NB4 (cell line): ENCODE measurements at regions not wholly inside any gene's neighbourhood (a gene's known extent, or its start where the extent isn't known, plus 50 kb on each side); places are given as distances from the start of the nearest gene placed in this dataset.
"Not testable (repeated sequence)": the region's sequence is repeated elsewhere in the genome, so short reads cannot be mapped to it uniquely, and the experiment has no call there.

Source experiments
- DNase-seq: peaks from one replicate; pipeline ENCODE4 v3.0.0; 2010; ENCODE audit warnings: low read depth
- H3K4me3 ChIP-seq: one replicate; pipeline ENCODE4 v1.5.1; 2011; ENCODE audit warnings: mild to moderate bottlenecking, low read depth, low read length, moderate library complexity
- CTCF ChIP-seq: IDR thresholded peaks from one replicate; pipeline ENCODE4 v1.5.1; 2012; ENCODE audit warnings: low read depth, low read length
- MAX ChIP-seq: IDR thresholded peaks from 2 replicates; pipeline ENCODE4 v1.6.1; 2011; ENCODE audit warnings: low read depth, low read length
- MYC ChIP-seq: IDR thresholded peaks from 2 replicates; pipeline ENCODE4 v1.6.1; 2011; ENCODE audit warnings: low read depth, low read length
- POLR2A ChIP-seq: IDR thresholded peaks from 2 replicates; pipeline ENCODE4 v1.6.1; 2011; ENCODE audit warnings: mild to moderate bottlenecking; ENCODE audit not compliant: insufficient read length; ENCODE audit errors: extremely low read depth

- H3K4me3 ChIP-seq, result no peak overlapping the region
- DNase-seq, result no peak
- TF ChIP-seq MYC, result no peak
- TF ChIP-seq MAX, result no peak
- TF ChIP-seq POLR2A, result no peak
- no peak for TF ChIP-seq CTCF
Measured at GRCh38 chr1:79177844-79178243, 171.3 kb upstream of the ADGRL4 start.

- H3K4me3 ChIP-seq, result no peak overlapping the region
- no peak for TF ChIP-seq POLR2A
- TF ChIP-seq CTCF, result no peak
- no peak for TF ChIP-seq MYC
- no peak for TF ChIP-seq MAX
- no peak for DNase-seq
Measured at GRCh38 chr1:79161077-79161476, 154.5 kb upstream of the ADGRL4 start.

GRCh38 chr1:79155991-79156390 lies 149.5 kb upstream of the ADGRL4 start:
- no peak for TF ChIP-seq MYC
- no peak for TF ChIP-seq MAX
- TF ChIP-seq CTCF, result no peak
- no peak for TF ChIP-seq POLR2A
- DNase-seq, result no peak

GRCh38 chr1:79151006-79151796 lies 144.7 kb upstream of the ADGRL4 start:
- no peak for DNase-seq
- no peak overlapping the region for H3K4me3 ChIP-seq
- no peak for TF ChIP-seq POLR2A
- no peak for TF ChIP-seq MAX
- TF ChIP-seq CTCF, result no peak
- no peak for TF ChIP-seq MYC

More at GRCh38 chr1:79155991-79156390, 149.5 kb upstream of the ADGRL4 start:
- no peak overlapping the region for H3K4me3 ChIP-seq

GRCh38 chr1:79150576-79150975 lies 144.0 kb upstream of the ADGRL4 start:
- no peak overlapping the region for H3K4me3 ChIP-seq
- no peak for TF ChIP-seq MYC
- no peak for TF ChIP-seq CTCF
- no peak for TF ChIP-seq POLR2A
- TF ChIP-seq MAX, result no peak
- DNase-seq, result no peak

GRCh38 chr1:79138227-79138626 lies 131.7 kb upstream of the ADGRL4 start:
- DNase-seq, H3K4me3 ChIP-seq: not testable (repeated sequence)
